ENCODE measurements at regions not wholly inside any gene's neighbourhood (a gene's known extent, or its start where the extent isn't known, plus 50 kb on each side); places are given as distances from the start of the nearest gene placed in this dataset.
"Not testable (repeated sequence)": the region's sequence is repeated elsewhere in the genome, so short reads cannot be mapped to it uniquely, and the experiment has no call there.

GRCh38 chr2:22442051-22442450 is 942.9 kb upstream of the KLHL29 start:
- DNase-seq, result no peak

DNA sequence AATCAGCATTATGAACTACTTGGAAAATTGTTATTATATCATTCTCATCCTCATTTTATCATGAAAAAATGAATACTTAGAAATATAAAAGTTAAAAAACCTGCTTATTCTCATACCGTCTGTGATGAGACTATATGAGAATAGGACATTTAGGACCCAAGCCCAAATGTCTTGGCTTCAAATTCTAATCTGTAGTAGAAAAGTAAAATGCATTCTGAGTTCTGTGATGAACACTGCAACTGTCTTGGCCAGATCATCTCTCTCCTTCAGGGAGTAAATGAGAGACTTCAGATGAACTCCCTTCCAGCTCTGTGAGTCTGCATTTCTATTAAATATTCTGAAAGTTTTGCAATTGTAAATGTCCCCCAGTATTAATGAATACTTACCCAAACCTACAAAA is 940.7 kb upstream of the KLHL29 start:
- no peak for DNase-seq

DNA sequence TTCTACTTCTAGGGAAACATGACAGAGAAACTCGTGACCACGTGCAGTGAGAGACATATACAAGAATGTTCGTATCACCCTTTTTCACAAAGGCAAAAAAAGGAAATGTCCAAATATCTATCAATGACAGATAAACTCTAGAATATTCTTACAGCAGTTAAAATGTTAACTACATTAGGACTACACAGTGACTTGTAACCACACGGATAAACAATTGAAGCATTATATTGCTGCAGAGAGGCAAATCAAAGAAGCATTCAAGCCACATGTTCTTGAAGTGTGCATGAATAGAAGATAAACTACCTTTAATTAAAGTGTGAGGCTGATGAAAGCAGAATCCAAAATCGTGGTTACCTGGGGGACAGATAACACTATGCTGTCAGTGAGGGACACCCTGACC is 935.3 kb upstream of the KLHL29 start:
- no peak for DNase-seq

DNA sequence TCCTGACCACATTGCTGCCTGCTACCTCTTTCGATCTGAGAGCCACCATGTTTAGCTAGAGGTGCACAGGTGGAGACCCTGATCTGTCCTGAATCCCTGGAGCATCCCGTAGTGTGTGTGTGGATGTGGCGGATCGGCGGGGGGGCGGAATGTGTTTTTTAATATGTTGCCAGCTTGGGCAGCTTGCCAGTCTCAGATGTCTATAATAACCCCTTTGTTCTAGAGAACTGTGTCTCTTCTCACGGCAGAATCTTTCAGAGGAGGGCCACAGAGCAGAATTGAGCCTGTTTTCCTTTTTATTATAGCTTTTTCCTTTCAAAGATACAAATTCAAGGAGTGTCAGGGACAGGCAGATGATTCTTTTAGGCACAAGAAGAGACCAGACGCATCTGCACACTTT is 934.1 kb upstream of the KLHL29 start:
- DNase-seq, result no peak

GRCh38 chr2:22454826-22455485 is 930.0 kb upstream of the KLHL29 start:
- no peak for DNase-seq

DNA sequence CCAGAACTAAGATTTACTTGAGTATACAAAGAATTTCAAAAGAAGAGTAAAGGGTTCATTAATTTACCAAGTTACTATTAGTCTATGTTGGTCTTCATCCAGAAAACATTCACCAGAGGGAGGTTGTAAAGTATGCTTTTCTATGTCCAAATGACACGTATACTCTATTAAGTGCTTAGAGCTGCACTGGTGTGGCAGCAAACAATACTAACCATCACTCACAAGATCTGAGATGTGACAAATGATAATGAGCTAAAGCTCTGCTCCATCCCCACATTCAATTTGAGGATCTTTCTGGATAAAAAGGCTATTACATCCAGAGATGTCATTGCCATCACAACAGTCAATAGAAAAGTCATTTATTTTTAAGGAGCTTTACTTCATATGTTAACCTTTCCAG is 926.5 kb upstream of the KLHL29 start:
- DNase-seq, result no peak

- not testable (repeated sequence) for DNase-seq
Observed at GRCh38 chr2:22475103-22475502, 909.9 kb upstream of the KLHL29 start.

DNA sequence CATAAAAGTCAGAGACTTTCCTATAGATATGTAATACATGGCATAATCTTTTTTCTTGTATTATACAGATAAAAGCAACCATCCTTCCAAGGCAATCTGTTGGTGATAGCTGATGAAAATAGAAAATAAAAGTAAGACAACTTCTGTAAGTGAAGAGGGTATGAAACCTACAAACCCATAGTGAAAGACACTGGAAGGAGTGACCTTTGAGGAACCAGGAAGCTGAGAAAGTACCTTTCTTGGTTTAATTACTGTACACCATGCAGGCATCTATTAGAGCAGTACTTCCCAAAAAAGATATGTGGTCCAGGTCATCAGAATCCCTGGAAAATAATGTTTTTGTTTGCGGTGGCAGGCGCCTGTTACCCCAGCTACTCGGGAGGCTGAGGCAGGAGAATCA is 906.6 kb upstream of the KLHL29 start:
- no peak for DNase-seq

GRCh38 chr2:22481486-22482259 is 903.3 kb upstream of the KLHL29 start:
- DNase-seq, result no peak

GRCh38 chr2:22483036-22483435 is 901.9 kb upstream of the KLHL29 start:
- no peak for DNase-seq

DNA sequence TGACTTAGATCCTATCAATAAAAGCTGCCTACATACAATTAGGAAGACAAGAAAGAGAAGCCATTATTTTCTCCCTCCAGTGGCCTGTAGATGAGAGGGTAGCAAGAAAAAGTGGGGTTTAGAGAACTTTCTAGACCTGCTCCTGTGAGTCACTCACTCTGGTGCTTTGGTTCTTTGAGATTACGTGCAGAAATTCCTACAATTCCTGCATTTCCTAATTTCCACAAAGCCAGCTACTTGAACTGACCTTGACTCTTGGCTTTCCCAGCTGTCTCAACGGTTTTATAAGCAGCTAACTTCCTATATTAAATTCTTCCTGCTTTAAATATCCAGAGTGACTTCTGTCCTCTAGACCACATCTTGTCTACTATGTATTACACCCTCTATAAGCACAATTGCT is 899.5 kb upstream of the KLHL29 start:
- no peak for DNase-seq

GRCh38 chr2:22486343-22486742 is 898.6 kb upstream of the KLHL29 start:
- DNase-seq, result no peak

GRCh38 chr2:22487036-22487435 is 897.9 kb upstream of the KLHL29 start:
- no peak for DNase-seq

DNA sequence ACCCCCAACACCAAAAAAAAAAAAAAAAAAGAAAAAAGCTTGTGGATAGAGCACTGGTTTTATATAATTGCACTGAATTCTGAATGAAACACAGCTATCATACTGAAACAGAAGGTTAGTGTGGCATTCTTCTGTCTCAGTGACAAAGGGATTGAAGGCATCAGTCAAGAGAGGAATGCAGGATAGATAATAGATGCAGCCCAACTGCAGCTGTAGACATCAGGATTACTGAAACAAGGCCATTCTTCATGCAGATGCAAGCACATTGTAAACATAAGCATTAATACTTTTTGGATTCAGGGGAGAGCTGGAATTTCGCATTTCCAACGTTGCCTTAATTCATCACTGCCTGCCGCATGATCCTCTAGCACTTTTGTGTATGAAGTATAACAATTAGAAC is 897.4 kb upstream of the KLHL29 start:
- no peak for DNase-seq

DNA sequence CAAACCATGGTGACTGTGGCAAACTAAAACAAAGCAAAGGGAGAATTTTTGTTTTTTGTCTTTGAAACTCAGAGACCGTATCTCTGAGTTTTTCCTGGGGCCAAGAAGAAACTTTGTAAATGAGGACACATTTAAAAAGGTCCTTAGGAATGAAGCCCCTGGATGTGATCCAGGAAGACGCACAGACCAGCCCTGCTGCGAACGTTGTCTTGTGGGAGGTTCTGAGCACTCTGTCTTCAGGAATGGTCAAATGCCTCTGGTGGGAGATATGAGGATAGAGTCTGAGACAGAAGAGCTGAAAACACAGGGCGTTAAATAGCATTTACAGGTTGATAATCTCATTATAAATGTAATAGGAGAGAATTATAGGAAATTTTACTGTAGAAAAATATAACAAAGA is 893.5 kb upstream of the KLHL29 start:
- DNase-seq, result no peak

DNA sequence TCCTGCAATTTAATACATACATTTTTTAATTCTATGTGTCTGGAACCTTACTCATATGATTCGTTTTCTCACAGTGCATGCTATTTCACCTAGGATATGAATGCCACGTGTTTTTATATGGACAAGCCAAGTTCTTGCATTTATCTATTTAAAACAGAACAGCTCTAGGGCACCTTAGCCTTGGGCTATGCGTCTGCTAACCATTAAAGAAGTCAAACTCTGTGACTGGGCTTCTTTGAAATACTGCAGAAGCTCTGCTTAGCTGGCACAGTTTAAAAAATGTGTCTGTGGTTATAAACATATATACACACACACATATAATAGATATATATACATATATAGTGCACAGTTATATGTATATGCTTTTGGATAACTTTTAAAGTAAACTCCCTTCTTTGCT is 890.8 kb upstream of the KLHL29 start:
- no peak for DNase-seq

DNA sequence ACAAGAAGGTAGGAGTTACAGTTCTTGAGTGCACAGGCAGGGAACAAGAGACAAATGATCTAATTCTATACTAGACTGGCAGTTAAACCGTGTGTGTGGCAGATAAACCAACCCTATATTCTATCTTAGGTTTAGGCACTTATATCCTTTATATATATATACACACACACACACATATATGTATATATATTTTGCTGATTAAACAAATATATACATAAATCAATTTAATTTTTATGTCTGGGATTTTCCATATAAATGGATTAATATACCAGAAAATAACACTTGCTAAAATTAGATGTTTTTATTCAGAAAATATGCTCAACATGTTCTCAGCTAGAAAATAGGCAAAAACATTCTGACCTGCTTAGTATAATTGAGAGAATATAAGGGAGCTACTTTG is 887.9 kb upstream of the KLHL29 start:
- no peak for DNase-seq

DNA sequence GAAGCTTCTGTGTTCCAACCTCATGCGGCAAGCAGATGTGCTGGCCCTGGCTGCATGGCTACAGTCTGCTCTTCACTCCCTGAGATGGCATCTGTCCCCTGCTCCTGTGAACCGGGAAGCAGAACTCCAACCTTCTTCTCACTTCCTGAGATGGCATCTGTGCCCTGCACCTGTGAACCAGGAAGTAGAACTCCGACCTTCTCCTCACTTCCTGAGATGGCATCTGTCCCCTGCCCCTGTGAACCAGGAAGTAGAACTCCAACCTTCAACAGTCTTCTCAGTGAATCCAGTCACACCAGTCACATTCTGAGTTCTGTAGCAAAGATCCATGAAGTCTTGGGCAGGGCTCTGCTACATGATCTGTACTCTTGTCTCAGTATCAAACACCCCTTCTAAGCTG is 887.2 kb upstream of the KLHL29 start:
- DNase-seq, result no peak

DNA sequence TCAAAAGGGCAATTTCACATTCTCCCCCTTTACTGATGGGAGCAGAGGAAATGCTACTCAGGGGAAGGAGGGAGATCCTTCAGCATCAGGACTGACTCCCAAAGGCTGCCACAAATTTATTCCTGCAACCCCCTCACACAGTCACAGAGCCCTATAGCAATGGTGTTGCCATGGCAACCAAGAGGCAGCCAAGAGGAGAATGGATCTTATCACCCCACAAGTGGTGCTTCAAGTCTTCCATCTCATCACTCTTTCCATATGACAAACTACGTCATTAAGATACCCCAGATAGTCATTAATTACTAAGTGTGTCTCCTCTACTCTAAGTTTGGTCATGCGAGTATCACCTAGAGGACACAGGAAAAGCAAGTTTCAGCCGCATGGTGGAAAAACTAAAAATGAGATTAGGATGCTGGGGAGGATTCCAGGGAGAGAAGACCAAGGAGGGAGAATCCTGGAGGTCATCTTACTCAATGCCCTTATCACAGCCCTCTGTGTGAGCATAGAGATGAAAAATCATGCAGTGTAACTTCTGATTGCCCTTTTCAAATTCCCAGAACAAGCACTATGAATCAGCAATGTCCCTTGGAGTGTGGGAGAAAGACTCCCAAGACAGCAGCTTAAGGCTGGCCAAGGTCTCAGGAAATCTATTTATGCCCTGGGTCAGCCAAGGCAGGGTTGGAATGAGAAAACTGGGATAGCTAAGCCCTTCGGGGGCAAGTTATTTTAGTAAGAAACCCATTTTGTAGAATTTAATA is 885.7 kb upstream of the KLHL29 start:
- DNase-seq, result no peak

DNA sequence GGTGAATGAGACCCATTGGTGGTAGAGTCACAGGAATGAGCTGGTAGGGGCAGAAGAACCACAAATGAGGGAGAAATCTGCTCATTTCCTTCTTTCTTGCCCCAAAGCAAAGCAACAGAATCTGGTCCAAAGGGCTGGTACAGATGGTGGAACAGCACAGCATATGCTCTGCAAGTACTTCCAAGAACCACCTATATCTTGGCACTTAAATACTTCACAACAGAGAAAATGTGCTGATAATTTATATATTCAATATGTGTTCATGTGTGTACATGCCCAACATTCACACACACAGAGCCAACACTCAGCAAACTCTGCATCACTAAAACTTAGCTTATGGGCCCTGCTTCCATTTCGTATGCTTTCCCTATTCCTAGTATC is 884.4 kb upstream of the KLHL29 start:
- no peak for DNase-seq

- no peak for DNase-seq
Observed at GRCh38 chr2:22501851-22502250, 883.1 kb upstream of the KLHL29 start.

DNA sequence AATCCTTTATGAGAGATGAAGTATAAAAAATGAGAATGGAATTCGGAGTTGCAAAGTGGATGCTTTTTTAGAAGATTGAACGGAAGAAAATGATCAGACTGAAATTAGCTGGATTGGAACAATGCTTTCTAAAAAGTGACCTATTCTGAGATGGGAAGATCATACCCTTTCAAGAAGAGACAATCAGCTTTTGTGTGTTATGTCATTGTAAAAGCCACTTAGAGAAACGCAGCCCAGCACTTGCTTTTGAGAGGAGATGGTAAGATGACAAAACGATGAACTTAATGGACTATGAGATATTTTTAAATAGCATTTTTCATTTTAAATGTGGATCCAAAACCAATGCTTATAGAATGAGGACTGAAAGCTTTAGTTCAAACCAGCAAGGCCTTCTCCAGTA is 871.4 kb upstream of the KLHL29 start:
- DNase-seq, result no peak

DNA sequence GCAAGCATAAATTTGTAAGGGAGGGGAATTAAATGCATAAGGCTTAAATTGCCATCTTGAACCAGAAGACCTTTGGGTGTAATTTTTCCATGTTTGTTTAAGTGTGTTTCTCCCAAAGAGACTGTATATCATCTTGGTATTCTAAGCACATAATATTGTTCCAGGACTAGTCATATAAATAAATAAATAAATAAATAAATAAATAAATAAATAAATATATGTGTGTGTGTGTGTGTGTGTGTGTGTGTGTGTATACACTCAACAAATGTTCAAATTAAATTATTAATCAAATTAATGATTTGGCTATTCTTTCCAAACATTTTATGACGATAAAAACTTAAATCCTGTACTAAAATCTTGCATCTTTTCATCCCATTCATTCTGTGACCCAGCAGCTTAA is 867.8 kb upstream of the KLHL29 start:
- DNase-seq, result no peak

GRCh38 chr2:22518641-22519040 is 866.3 kb upstream of the KLHL29 start:
- DNase-seq, result no peak
